GM21786 (cell line): ENCODE measurements at regions not wholly inside any gene's neighbourhood (a gene's known extent, or its start where the extent isn't known, plus 50 kb on each side); places are given as distances from the start of the nearest gene placed in this dataset.

Experiments used
- ATAC-seq: cut with Tn5 transposase; IDR thresholded peaks from one replicate; pipeline ENCODE4 v1.9.1; 2021; ENCODE audit not compliant: unreplicated experiment

DNA sequence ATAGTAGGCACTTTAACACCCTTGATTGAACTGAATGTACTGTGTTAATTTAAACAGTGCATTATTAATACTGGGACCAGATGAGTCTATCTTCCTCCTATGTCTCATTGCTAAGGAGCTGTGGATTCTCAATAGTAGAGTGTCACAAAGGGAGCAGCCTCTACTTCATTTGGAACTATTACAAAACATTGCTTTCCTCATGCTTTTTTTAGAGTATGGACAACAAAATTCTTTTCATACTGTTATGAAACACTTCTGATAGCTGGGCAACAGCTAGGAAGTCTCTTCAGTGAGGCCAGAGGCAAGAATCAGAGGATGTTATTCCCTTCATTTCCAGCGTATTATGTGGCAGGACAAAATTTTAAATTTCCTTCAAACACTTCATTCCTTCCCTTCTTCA is 160.8 kb downstream of the FBXO8 start:
- ATAC-seq, result no peak

GRCh38 chr4:174120446-174121295 is 162.8 kb downstream of the FBXO8 start:
- no peak for ATAC-seq

GRCh38 chr4:174119830-174120229 is 163.6 kb downstream of the FBXO8 start:
- ATAC-seq, result no peak

DNA sequence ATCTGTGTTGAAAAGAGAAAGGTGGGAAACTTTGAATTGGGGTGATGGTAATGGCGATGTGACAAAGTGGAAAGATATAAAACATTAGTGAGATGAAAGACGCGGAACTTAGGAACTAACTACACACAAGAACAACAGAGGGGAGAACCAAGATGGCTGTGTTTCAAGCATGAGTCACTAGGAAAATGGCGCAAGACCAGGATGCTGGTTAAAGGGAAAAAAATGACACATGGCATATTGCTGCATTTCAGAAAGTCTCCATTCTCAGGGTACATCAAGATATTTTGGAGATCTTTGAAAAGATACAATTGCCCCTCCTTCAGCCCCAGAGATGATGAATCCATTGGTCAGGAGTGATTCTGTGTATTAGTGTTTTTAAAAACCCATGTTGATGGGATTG is 164.4 kb downstream of the FBXO8 start:
- no peak for ATAC-seq

DNA sequence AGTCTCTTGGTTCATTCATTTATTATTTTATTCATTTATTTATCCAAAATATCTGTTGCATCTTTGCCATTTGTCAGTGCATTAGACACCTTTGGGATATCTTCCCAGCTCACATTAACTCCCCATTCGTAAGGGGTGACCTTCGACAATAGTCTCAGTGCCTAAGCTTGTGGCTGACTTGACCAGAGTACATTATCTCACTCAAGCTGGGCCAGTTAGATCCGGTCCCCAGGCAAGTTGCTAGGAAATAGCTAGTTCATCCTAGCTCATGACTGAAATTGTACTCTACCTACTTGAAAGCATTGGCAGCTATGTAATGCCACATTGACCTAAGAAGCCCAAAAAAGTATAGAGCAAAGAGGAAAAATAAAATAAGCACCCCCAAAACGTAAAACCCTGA is 165.3 kb downstream of the FBXO8 start:
- ATAC-seq, result no peak

DNA sequence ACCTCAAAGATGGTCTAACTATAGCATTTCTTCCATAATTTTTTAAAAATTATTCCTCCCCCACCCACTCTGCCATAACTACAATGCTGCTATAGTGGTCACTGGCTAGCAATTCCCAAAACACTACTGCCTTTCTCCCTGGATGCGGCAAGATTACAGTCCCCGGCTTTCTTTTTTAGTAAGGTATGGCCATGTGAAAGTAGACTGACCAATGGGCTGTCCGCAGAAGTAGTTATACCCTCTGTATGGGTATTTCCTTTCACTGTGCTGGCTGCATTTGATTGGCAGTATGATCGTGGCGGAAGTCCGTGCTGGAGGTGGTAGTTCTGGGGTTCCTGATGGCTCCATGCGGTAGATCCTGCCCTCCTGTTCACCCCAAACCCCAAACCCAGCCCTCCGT is 166.0 kb downstream of the FBXO8 start:
- ATAC-seq, result no peak

DNA sequence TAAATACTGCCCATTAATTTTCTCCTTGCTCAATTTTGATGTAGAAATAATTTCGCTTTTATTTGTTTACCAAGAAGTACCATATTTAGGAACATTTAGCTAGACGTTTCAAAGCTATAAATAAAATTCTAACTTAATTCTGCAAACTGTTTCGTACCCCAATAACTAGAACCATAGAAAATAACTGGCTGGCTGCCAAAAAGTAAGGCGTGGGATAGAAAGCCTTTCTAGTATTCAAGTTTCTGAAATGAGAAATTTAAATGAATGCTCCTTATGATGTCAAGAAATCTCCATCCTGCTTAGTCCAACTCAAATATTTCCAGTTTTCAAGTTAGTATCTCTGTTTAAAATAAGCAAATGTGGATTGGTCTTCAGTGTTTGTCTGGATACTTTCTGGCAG is 167.4 kb downstream of the FBXO8 start:
- no peak for ATAC-seq

GRCh38 chr4:174111422-174111821 is 172.0 kb downstream of the FBXO8 start:
- no peak for ATAC-seq

GRCh38 chr4:174110180-174110579 is 173.3 kb downstream of the FBXO8 start:
- no peak for ATAC-seq

GRCh38 chr4:174107746-174108354 is 175.6 kb downstream of the FBXO8 start:
- ATAC-seq, result no peak

GRCh38 chr4:174105202-174105601 is 178.3 kb downstream of the FBXO8 start:
- ATAC-seq, result no peak

- no peak for ATAC-seq
These were observed 182.6 kb downstream of the FBXO8 start for GRCh38 chr4:174100910-174101309.

- ATAC-seq, result no peak
These were observed 183.8 kb downstream of the FBXO8 start for GRCh38 chr4:174099712-174100111.

- ATAC-seq, result no peak
These were observed 186.5 kb downstream of the FBXO8 start for GRCh38 chr4:174096999-174097398.

DNA sequence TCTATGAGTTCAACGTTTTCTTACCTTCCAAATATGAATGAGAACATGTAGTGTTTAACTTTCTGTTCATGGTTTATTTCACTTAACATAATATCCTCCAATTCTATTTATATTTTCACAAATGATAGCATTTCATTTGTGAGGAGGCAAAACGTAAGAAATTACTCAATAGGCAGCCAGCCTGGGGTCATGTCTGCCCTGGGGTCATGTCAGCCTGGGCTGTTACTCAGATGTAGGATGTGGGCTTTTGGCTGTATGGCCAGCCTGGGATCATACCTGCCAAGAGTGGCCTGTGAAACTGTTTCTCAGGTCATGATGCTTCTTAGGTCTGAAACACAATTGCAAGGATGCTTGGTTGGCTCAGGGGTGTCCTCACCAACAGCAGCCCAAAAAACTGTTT is 187.0 kb downstream of the FBXO8 start:
- ATAC-seq, result no peak

GRCh38 chr4:174091130-174091529 is 192.3 kb downstream of the FBXO8 start:
- no peak for ATAC-seq

- no peak for ATAC-seq
These were observed 193.8 kb downstream of the FBXO8 start for GRCh38 chr4:174089711-174090110.

- ATAC-seq, result no peak
These were observed 194.7 kb downstream of the FBXO8 start for GRCh38 chr4:174088795-174089194.

GRCh38 chr4:174086829-174087799 is 196.4 kb downstream of the FBXO8 start:
- ATAC-seq, result no peak

DNA sequence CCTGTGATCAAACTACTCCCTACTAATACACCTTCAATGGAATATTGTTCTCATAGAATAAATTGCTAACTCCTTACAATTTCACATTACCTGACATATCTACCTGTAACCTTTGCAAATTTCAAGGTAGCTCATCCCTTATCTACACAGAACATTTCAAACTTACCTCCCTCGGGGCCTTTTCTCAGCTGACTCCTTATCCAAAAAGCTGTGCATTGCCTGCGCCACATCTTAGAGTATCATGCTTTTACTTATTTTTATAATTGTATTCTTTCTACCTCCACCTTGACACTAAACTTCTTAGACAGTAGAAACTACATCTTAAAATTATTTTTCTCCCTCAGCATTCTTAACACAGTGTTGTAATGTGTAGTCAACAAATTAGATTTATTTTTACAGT is 198.5 kb downstream of the FBXO8 start:
- ATAC-seq, result no peak

DNA sequence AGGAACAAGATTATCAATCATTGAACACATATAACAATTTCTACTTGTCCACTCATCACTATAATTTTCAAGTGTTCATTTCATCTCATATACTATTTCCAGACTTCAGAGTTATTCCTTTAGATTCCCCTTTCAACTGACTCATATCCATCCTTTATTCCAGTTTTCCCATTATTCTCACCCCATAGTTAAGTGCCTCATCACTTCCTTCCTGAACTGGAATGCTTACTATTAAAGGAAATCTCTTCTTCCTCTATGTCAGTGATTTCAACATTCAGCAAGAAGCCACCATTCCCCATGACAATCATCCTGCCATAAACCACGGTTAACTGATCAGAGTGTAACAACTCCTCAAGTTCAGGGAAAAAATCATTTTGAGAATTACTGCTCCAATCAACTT is 198.9 kb downstream of the FBXO8 start:
- no peak for ATAC-seq
